ENCODE measurements at regions not wholly inside any gene's neighbourhood (a gene's known extent, or its start where the extent isn't known, plus 50 kb on each side); places are given as distances from the start of the nearest gene placed in this dataset.
"Not testable (repeated sequence)": the region's sequence is repeated elsewhere in the genome, so short reads cannot be mapped to it uniquely, and the experiment has no call there.

- ATAC-seq, result no peak
- no peaks in the 10 kb centered on the region for H3K9me3 ChIP-seq (ENCODE audit: control insufficient read depth, low read length, poor library complexity, severe bottlenecking)
- no peaks in the 10 kb centered on the region for H3K4me1 Mint-ChIP-seq
- no peaks in the 10 kb centered on the region for H3K36me3 Mint-ChIP-seq (ENCODE audit: low read depth)
- H3K27me3 Mint-ChIP-seq, result no peaks in the 10 kb centered on the region
- no peak for DNase-seq
- no peak overlapping the region for H3K4me3 Mint-ChIP-seq
- no peak overlapping the region for H3K27ac Mint-ChIP-seq
Observed at GRCh38 chr6:85252552-85252951, 197.3 kb upstream of the NT5E start.

DNA sequence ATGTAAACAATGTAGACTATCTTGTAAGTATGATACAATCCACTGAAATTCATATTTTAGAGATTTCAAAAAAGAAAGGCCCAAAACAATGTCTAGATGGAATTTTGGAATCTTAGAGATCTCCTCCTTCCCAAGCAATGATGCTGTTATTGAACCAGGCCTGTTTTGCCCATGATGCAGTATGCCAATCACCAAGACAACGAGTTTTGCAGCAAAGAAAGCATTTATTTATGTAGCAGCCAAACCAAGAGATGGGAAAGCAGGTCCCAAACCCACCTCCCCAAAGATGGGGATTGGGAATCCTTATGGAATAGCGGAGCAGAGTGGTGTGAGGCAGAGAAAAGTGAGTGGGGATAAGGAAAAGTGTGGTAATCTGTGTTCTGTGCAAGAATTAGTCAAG, 197.8 kb upstream of the NT5E start:
- ATAC-seq (no peak), DNase-seq (no peak)
- H3K9me3 ChIP-seq (ENCODE audit: control insufficient read depth, low read length, poor library complexity, severe bottlenecking), result no peaks in the 10 kb centered on the region
- Mint-ChIP-seq H3K27ac (no peak overlapping the region), H3K36me3 (ENCODE audit: low read depth) (no peaks in the 10 kb centered on the region), H3K4me3 (no peak overlapping the region), H3K27me3 (no peaks in the 10 kb centered on the region), H3K4me1 (no peaks in the 10 kb centered on the region)

GRCh38 chr6:85251300-85251699, 198.6 kb upstream of the NT5E start:
- H3K27me3 Mint-ChIP-seq, result no peaks in the 10 kb centered on the region
- H3K36me3 Mint-ChIP-seq (ENCODE audit: low read depth), result no peaks in the 10 kb centered on the region
- no peaks in the 10 kb centered on the region for H3K4me1 Mint-ChIP-seq

DNA sequence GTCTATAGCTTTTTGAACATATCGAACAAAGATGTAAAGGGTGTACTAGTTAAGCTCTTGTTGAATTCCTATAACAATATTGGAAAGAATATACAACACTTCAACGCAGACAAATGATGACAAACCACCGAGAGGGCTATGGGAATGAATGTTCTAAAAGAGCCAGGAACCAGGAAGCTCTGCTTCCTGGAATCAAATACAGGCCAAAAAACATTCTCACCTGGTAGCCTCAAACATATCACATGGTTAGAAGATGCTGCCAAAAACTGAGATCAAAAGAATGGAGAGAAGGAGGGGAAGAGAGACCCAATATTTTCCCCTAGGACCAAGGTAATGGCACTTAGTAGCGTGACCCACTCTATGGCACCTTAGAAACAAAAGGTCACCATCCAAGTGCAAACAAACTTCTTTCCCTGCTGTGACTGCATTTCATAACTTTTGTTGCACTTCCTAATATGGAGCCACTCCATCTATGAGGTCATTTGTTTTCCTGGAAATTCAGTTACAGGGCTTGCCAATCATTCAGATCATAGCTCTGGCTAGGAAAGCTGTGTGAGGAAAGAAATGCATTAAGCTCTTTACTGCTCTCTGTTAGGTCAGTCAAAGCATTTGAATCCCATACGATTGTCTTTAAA, 199.2 kb upstream of the NT5E start:
- H3K27ac Mint-ChIP-seq, result no peak overlapping the region
- no peak for ATAC-seq
- H3K4me3 Mint-ChIP-seq, result no peak overlapping the region
- no peak for DNase-seq
- H3K36me3 Mint-ChIP-seq (ENCODE audit: low read depth), result no peaks in the 10 kb centered on the region
- H3K9me3 ChIP-seq (ENCODE audit: control insufficient read depth, low read length, poor library complexity, severe bottlenecking), result no peaks in the 10 kb centered on the region
- H3K4me1 Mint-ChIP-seq, result no peaks in the 10 kb centered on the region
- H3K27me3 Mint-ChIP-seq, result no peaks in the 10 kb centered on the region

More at GRCh38 chr6:85251300-85251699, 198.6 kb upstream of the NT5E start:
- ATAC-seq (no peak), DNase-seq (no peak)
- H3K4me3 Mint-ChIP-seq, result no peak overlapping the region
- H3K9me3 ChIP-seq (ENCODE audit: control insufficient read depth, low read length, poor library complexity, severe bottlenecking), result no peaks in the 10 kb centered on the region
- no peak overlapping the region for H3K27ac Mint-ChIP-seq

GRCh38 chr6:85245004-85245403, 204.9 kb upstream of the NT5E start:
- H3K36me3 Mint-ChIP-seq (ENCODE audit: low read depth), result no peaks in the 10 kb centered on the region
- no peaks in the 10 kb centered on the region for H3K9me3 ChIP-seq (ENCODE audit: control insufficient read depth, low read length, poor library complexity, severe bottlenecking)
- no peaks in the 10 kb centered on the region for H3K4me1 Mint-ChIP-seq
- no peak overlapping the region for H3K4me3 Mint-ChIP-seq
- ATAC-seq (no peak), DNase-seq (no peak)
- H3K27me3 Mint-ChIP-seq, result no peaks in the 10 kb centered on the region
- no peak overlapping the region for H3K27ac Mint-ChIP-seq

DNA sequence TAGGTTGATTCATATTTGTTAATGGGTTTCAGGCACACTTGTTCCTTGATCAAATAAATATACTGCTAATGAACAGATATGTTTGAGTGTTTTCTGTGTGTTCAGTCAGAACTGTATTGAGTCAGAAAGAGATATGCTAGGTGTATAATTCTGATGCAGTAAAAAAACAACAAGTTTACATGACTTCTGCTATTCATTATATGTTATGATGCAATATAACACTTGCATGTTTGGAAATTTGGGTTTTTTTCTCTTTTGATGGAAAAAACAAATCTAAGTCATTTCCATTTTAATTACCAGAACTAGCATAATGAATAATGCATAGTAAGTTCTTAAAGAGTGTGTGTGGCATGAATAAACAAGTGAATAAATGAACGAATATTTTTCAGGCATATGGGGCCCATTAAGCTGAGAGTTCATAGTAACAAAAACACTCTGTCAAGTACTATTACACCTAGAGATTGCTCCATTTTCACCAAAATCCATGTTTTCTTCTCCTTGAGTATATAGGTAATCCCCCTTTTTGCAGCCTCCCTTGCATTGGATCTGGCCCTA, 208.3 kb upstream of the NT5E start:
- no peaks in the 10 kb centered on the region for H3K36me3 Mint-ChIP-seq (ENCODE audit: low read depth)
- DNase-seq, result no peak

DNA sequence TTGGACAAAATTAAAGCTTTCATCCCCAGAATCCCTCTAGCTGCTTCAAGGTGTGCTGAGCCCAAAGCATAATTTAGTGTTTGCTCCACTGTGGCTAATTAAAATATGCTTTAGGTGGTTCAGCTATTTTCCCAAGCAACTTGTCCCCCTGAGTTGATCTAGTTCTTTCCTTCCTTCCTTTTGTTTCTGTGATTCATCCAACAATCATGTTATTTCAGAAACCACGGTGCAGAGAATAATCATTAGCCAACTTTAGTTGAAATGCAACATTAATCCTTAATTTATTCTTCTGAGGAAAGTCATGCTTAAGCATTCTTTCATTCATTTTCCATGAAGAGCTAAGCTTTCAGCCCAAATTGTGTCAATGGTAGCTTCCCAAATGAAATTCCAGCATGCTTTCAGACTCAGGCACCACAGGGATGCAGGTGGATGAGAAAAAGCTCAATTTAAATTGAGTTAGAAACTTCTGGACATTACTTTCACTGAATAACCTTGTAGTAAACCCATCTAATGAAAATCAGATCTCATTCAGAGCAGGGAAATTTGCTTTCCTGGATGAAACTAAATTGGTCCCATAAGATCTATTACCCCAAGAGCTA, 209.0 kb upstream of the NT5E start:
- ATAC-seq, result no peak
- H3K4me3 Mint-ChIP-seq, result no peak overlapping the region
- H3K36me3 Mint-ChIP-seq (ENCODE audit: low read depth), result no peaks in the 10 kb centered on the region
- no peaks in the 10 kb centered on the region for H3K9me3 ChIP-seq (ENCODE audit: control insufficient read depth, low read length, poor library complexity, severe bottlenecking)
- H3K4me1 Mint-ChIP-seq, result no peaks in the 10 kb centered on the region
- no peak overlapping the region for H3K27ac Mint-ChIP-seq
- no peaks in the 10 kb centered on the region for H3K27me3 Mint-ChIP-seq
- DNase-seq, result no peak

More for the DNA sequence above, 208.3 kb upstream of the NT5E start:
- ATAC-seq, result no peak
- Mint-ChIP-seq H3K27me3 (no peaks in the 10 kb centered on the region), H3K4me1 (no peaks in the 10 kb centered on the region), H3K4me3 (no peak overlapping the region), H3K27ac (no peak overlapping the region)
- no peaks in the 10 kb centered on the region for H3K9me3 ChIP-seq (ENCODE audit: control insufficient read depth, low read length, poor library complexity, severe bottlenecking)

GRCh38 chr6:85237478-85237877, 212.4 kb upstream of the NT5E start:
- Mint-ChIP-seq H3K4me3 (no peak overlapping the region), H3K36me3 (ENCODE audit: low read depth) (no peaks in the 10 kb centered on the region), H3K27ac (no peak overlapping the region), H3K4me1 (no peaks in the 10 kb centered on the region), H3K27me3 (no peaks in the 10 kb centered on the region)
- H3K9me3 ChIP-seq (ENCODE audit: control insufficient read depth, low read length, poor library complexity, severe bottlenecking), result no peaks in the 10 kb centered on the region
- ATAC-seq (no peak), DNase-seq (no peak)

GRCh38 chr6:85236636-85237035, 213.2 kb upstream of the NT5E start:
- H3K36me3 Mint-ChIP-seq (ENCODE audit: low read depth), result no peaks in the 10 kb centered on the region
- H3K27me3 Mint-ChIP-seq, result no peaks in the 10 kb centered on the region
- DNase-seq (no peak), ATAC-seq (no peak)
- peaks cover 2% of the 10 kb centered on the region for H3K9me3 ChIP-seq (ENCODE audit: control insufficient read depth, low read length, poor library complexity, severe bottlenecking)
- H3K4me3 Mint-ChIP-seq, result no peak overlapping the region
- no peak overlapping the region for H3K27ac Mint-ChIP-seq
- no peaks in the 10 kb centered on the region for H3K4me1 Mint-ChIP-seq

GRCh38 chr6:85227345-85227744, 222.5 kb upstream of the NT5E start:
- not testable (repeated sequence) for ATAC-seq; DNase-seq; H3K27ac Mint-ChIP-seq; H3K36me3 Mint-ChIP-seq (ENCODE audit: low read depth); H3K4me1 Mint-ChIP-seq; H3K4me3 Mint-ChIP-seq; H3K27me3 Mint-ChIP-seq; H3K9me3 ChIP-seq (ENCODE audit: control insufficient read depth, low read length, poor library complexity, severe bottlenecking)

- not testable (repeated sequence) for H3K27ac Mint-ChIP-seq; H3K36me3 Mint-ChIP-seq (ENCODE audit: low read depth); H3K9me3 ChIP-seq (ENCODE audit: control insufficient read depth, low read length, poor library complexity, severe bottlenecking); H3K27me3 Mint-ChIP-seq; ATAC-seq; H3K4me3 Mint-ChIP-seq; H3K4me1 Mint-ChIP-seq; DNase-seq
Observed at GRCh38 chr6:85212794-85213193, 237.1 kb upstream of the NT5E start.

DNA sequence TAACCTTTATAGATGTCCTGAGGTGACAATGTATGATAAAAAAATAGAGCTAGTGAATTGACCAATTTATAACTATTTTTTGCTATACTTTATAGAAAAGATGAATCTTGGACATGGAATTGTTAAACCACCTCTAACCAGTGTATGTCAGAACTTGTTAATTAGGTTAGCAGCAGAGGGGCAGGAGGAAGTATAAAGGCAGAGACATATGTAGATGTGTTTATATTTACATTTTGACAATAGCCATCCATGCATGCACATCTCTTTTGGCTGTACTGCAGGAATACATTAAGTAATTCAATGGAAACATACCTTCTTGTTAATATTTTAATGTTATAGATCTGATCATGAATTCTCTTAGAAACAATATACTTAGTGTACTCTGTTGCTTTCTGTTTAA, 254.6 kb upstream of the NT5E start:
- Mint-ChIP-seq H3K27me3 (no peaks in the 10 kb centered on the region), H3K4me1 (no peaks in the 10 kb centered on the region), H3K4me3 (no peak overlapping the region), H3K27ac (no peak overlapping the region), H3K36me3 (ENCODE audit: low read depth) (no peaks in the 10 kb centered on the region)
- no peak for ATAC-seq
- H3K9me3 ChIP-seq (ENCODE audit: control insufficient read depth, low read length, poor library complexity, severe bottlenecking), result no peaks in the 10 kb centered on the region
- no peak for DNase-seq

- Mint-ChIP-seq H3K4me3 (no peak overlapping the region), H3K36me3 (ENCODE audit: low read depth) (no peaks in the 10 kb centered on the region), H3K4me1 (no peaks in the 10 kb centered on the region), H3K27me3 (no peaks in the 10 kb centered on the region), H3K27ac (no peak overlapping the region)
- H3K9me3 ChIP-seq (ENCODE audit: control insufficient read depth, low read length, poor library complexity, severe bottlenecking), result no peaks in the 10 kb centered on the region
- DNase-seq (no peak), ATAC-seq (no peak)
Observed at GRCh38 chr6:85193339-85193738, 256.5 kb upstream of the NT5E start.

GRCh38 chr6:85192596-85192995, 257.3 kb upstream of the NT5E start:
- H3K4me1 Mint-ChIP-seq, result no peaks in the 10 kb centered on the region
- H3K27ac Mint-ChIP-seq, result no peak overlapping the region
- ATAC-seq (no peak), DNase-seq (no peak)
- H3K4me3 Mint-ChIP-seq, result no peak overlapping the region
- no peaks in the 10 kb centered on the region for H3K36me3 Mint-ChIP-seq (ENCODE audit: low read depth)
- no peaks in the 10 kb centered on the region for H3K27me3 Mint-ChIP-seq
- H3K9me3 ChIP-seq (ENCODE audit: control insufficient read depth, low read length, poor library complexity, severe bottlenecking), result no peaks in the 10 kb centered on the region
